K562 (cell line): ENCODE measurements at regions not wholly inside any gene's neighbourhood (a gene's known extent, or its start where the extent isn't known, plus 50 kb on each side); places are given as distances from the start of the nearest gene placed in this dataset.

Source experiments
- ATAC-seq: fragments of 200-7000 bp; cut with Tn5 transposase; 3 replicates; pipeline ENCODE4 v1.9.1; 2020; ENCODE audit warnings: moderate library complexity
- BruUV-seq: library from RNA; stranded (reverse); fragments of 400-500 nt; replicated peaks from 2 replicates; lab custom pipeline; 2021; lab: Mats Ljungman, UMichigan
- CTCF ChIA-PET: fragments of 300-600 bp; formaldehyde crosslinking; extraction: SDS; loops from one replicate; lab custom pipeline; 2021; ENCODE audit warnings: low intra/inter-chr PET ratio; lab: Yijun Ruan, JAX
- POLR2A ChIA-PET: fragments of 300-600, 350-650 bp; sonication (Branson Sonifier 250); formaldehyde crosslinking; extraction: SDS; loops from one replicate; lab custom pipeline; 2021; ENCODE audit warnings: antibody characterized with exemption, inconsistent platforms; lab: Yijun Ruan, JAX
- DNase-seq, 4 experiments: peaks; one replicate each; pipeline versions ENCODE4 v3.0.0 to v3.0.0-alpha.2; 2011 to 2018; ENCODE audit warnings: low spot score in 3 of 4, mixed read lengths in 3 of 4; ENCODE audit errors: extremely low read depth in 1 of 4
- FAIRE-seq: peaks from 2 replicates; lab custom pipeline; 2011; peaks lifted over from hg19 to GRCh38; lab: Jason Lieb, UNC
- H2AFZ ChIP-seq: 2 replicates; pipeline ENCODE4 v1.6.0; 2011; ENCODE audit warnings: low read depth, low read length, control low read depth, inconsistent platforms
- H3K27ac ChIP-seq: fragments of 200-600 bp; 3 replicates; pipeline ENCODE4 v1.8.0; 2011; ENCODE audit warnings: low read depth, mild to moderate bottlenecking, control low read depth, inconsistent platforms, low read length, moderate library complexity, mixed read lengths; ENCODE audit errors: extremely low read depth
- H3K27me3 ChIP-seq, 2 experiments: fragments of 300-600 bp in 1 of 2; 2 replicates in 1 of 2; 3 replicates in 1 of 2; pipeline versions ENCODE4 v1.6.0 to v1.8.0; 2011; ENCODE audit warnings: inconsistent platforms in 2 of 2, low read length in 2 of 2, mild to moderate bottlenecking in 1 of 2, mixed read lengths in 1 of 2, moderate library complexity in 1 of 2; ENCODE audit not compliant: control insufficient read depth in 2 of 2, insufficient read depth in 2 of 2
- H3K36me3 ChIP-seq: fragments of 300-600 bp; 3 replicates; pipeline ENCODE4 v1.8.0; 2011; ENCODE audit warnings: mild to moderate bottlenecking, low read length, inconsistent platforms; ENCODE audit not compliant: control insufficient read depth, insufficient read depth
- H3K4me1 ChIP-seq, 2 experiments: fragments of 200-600 bp in 1 of 2; replicated peaks in 1 of 2; 2 replicates in 1 of 2; 3 replicates in 1 of 2; pipeline versions ENCODE4 v1.5.1 to v1.8.0; 2011; ENCODE audit warnings: inconsistent platforms in 2 of 2, low read length in 2 of 2, mild to moderate bottlenecking in 1 of 2, mixed read lengths in 1 of 2, moderate library complexity in 1 of 2; ENCODE audit not compliant: control insufficient read depth in 2 of 2, insufficient read depth in 2 of 2
- H3K4me2 ChIP-seq: 2 replicates; pipeline ENCODE4 v1.6.1; 2011; ENCODE audit warnings: low read length, control low read depth, inconsistent platforms, mixed read lengths; ENCODE audit not compliant: insufficient read depth
- H3K4me3 ChIP-seq: fragments of 200-600 bp; sonication (generic), shearing (Covaris generic); 2 replicates; pipeline ENCODE4 v1.5.1; 2016; ENCODE audit warnings: control low read depth, inconsistent platforms
- H3K79me2 ChIP-seq: fragments of 200-600 bp; 3 replicates; pipeline ENCODE4 v1.8.0; 2011; ENCODE audit warnings: low read length, inconsistent platforms; ENCODE audit not compliant: control insufficient read depth, insufficient read depth
- H3K9ac ChIP-seq, 2 experiments: 2 replicates each; pipeline versions ENCODE4 v1.6.0 to v1.6.1; 2011; ENCODE audit warnings: low read depth in 2 of 2, low read length in 2 of 2, control low read depth in 1 of 2, inconsistent platforms in 1 of 2, mild to moderate bottlenecking in 1 of 2, mixed read lengths in 1 of 2; ENCODE audit not compliant: insufficient read depth in 1 of 2
- H3K9me1 ChIP-seq: one replicate; pipeline ENCODE4 v1.6.0; 2011; ENCODE audit warnings: inconsistent platforms, mild to moderate bottlenecking, low read length, moderate library complexity; ENCODE audit not compliant: control insufficient read depth, insufficient read depth
- H3K9me3 ChIP-seq: replicated peaks from 2 replicates; pipeline ENCODE4 v1.5.1; 2011; ENCODE audit warnings: low read depth, low read length, inconsistent platforms; ENCODE audit not compliant: control insufficient read depth, insufficient read depth
- H4K20me1 ChIP-seq: replicated peaks from 2 replicates; pipeline ENCODE4 v1.6.1; 2011; ENCODE audit warnings: low read length, inconsistent platforms, mixed read lengths; ENCODE audit not compliant: control insufficient read depth, insufficient read depth
- ARID2 ChIP-seq: fragments of 450-650 bp; IDR thresholded peaks from 2 replicates; pipeline ENCODE4 v1.6.1; 2017; ENCODE audit warnings: antibody characterized with exemption, mild to moderate bottlenecking
- BDP1 ChIP-seq: IDR thresholded peaks from 3 replicates; pipeline ENCODE4 v1.6.1; 2011; ENCODE audit not compliant: insufficient read length, insufficient read depth
- EGR1 ChIP-seq: fragments of 450-650 bp; conservative IDR thresholded peaks from 2 replicates; pipeline ENCODE4 v1.6.1; 2017; ENCODE audit warnings: mild to moderate bottlenecking
- HDAC6 ChIP-seq: IDR thresholded peaks from 2 replicates; pipeline ENCODE4 v1.6.1; 2012; ENCODE audit warnings: low read depth, mild to moderate bottlenecking, control low read depth, inconsistent platforms, low read length, moderate library complexity
- HDGF ChIP-seq: fragments of 450-650 bp; IDR thresholded peaks from 2 replicates; pipeline ENCODE4 v1.6.1; 2016
- KHSRP ChIP-seq: fragments of 450-650 bp; IDR thresholded peaks from 2 replicates; pipeline ENCODE4 v1.6.1; 2017
- MCM2 ChIP-seq: fragments of 450-650 bp; IDR thresholded peaks from 2 replicates; pipeline ENCODE4 v1.6.1; 2017; ENCODE audit warnings: low read depth, mild to moderate bottlenecking
- MEF2D ChIP-seq: conservative IDR thresholded peaks from 2 replicates; pipeline ENCODE4 v1.6.1; 2016; ENCODE audit warnings: low read depth, missing genetic modification characterization, missing compliant biosample characterization
- NBN ChIP-seq: fragments of 450-650 bp; IDR thresholded peaks from 2 replicates; pipeline ENCODE4 v1.6.1; 2016; ENCODE audit warnings: low read depth, mild to moderate bottlenecking
- POLR2G ChIP-seq: fragments of 200-400 bp; formaldehyde crosslinking; IDR thresholded peaks from 2 replicates; pipeline ENCODE4 v1.6.1; 2017; ENCODE audit warnings: low read depth, mild to moderate bottlenecking, antibody characterized with exemption, low read length, moderate library complexity
- TBP ChIP-seq: optimal IDR thresholded peaks from 2 replicates; pipeline ENCODE3; 2011; ENCODE audit warnings: low read depth, low read length, improper control_type of control experiment
- ZC3H4 ChIP-seq: sonication (generic); formaldehyde crosslinking; IDR thresholded peaks from 2 replicates; pipeline ENCODE4 v1.9.0; 2021; ENCODE audit warnings: missing genetic modification reagents, borderline replicate concordance
- ZFX ChIP-seq: sonication (generic); formaldehyde crosslinking; IDR thresholded peaks from 2 replicates; pipeline ENCODE4 v1.8.0; 2022; ENCODE audit warnings: mild to moderate bottlenecking, missing genetic modification reagents, moderate library complexity
- ZNF134 ChIP-seq: fragments of 250-450 bp; sonication (Bioruptor Pico); conservative IDR thresholded peaks from 2 replicates; pipeline ENCODE4 v1.4.0; 2020
- ZNF197 ChIP-seq: fragments of 200-800 bp; sonication (Bioruptor generic); IDR thresholded peaks from 2 replicates; pipeline ENCODE4 v1.6.1; 2016; ENCODE audit warnings: low read depth, missing genetic modification characterization, missing compliant biosample characterization
- ZNF232 ChIP-seq: sonication (generic); formaldehyde crosslinking; IDR thresholded peaks from 2 replicates; pipeline ENCODE4 v1.8.0; 2022; ENCODE audit warnings: mild to moderate bottlenecking, missing genetic modification reagents
- ZNF311 ChIP-seq: fragments of 250-450 bp; sonication (Bioruptor Pico); IDR thresholded peaks from 2 replicates; pipeline ENCODE4 v1.4.0; 2020; ENCODE audit warnings: mild to moderate bottlenecking, moderate library complexity
- WGBS: fragments of 100-300 bp; shearing (Covaris generic); methylation state at CpG from one replicate; pipeline ENCODE4 v1.1.6; 2016; ENCODE audit warnings: low coverage, mixed read lengths; ENCODE audit not compliant: insufficient coverage; ENCODE audit errors: missing lambda C conversion rate; 5-methylcytosine and 5-hydroxymethylcytosine counted together
- in situ Hi-C: fragments of 300-500 bp; cut with MboI; formaldehyde crosslinking; loops from 4 replicates; pipeline ENCODE4 v1.15.0; 2018; ENCODE audit warnings: inconsistent platforms, mixed read lengths
- intact Hi-C: fragments of 100-400 bp; cut with micrococcal nuclease; formaldehyde crosslinking; loops from 2 replicates; pipeline ENCODE4 v1.14.2; 2022
- TF ChIP-seq, protein P1 (sequence below): sonication (generic); formaldehyde crosslinking; IDR thresholded peaks from 2 replicates; pipeline ENCODE4 v1.8.0; 2022; ENCODE audit warnings: mild to moderate bottlenecking, missing genetic modification reagents, borderline replicate concordance

DNA sequence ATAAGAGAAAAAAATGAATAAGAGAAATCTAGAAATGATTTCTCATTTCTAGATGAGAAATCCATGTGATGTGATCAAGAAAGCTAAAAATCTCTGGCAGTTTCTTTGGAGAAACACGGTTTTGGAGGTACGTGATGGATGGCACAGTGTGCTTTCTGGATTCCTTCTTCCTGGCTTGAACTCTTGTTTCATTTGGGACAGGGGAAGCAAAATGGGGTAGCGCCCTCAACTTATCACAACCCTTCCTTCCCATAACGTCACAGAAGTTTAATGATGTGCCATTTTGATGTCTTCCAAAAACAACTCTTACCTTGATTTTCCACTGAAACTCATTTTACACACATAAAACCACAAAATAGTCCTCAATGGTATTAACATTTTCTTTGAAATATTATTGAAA, 1037.3 kb downstream of the ROBO2 start:
- POLR2A ChIA-PET, result no interaction called here
- Histone ChIP-seq H3K27me3 (no peaks in the 10 kb centered on the region), H3K27ac (no peak overlapping the region), H3K9me3 (no peaks in the 10 kb centered on the region), H4K20me1 (no peaks in the 10 kb centered on the region), H3K4me2 (no peak overlapping the region), H3K79me2 (no peaks in the 10 kb centered on the region), H3K9me1 (no peaks in the 10 kb centered on the region), H2AFZ (no peak overlapping the region), H3K9ac (no peak overlapping the region), H3K4me1 (no peaks in the 10 kb centered on the region), H3K36me3 (no peaks in the 10 kb centered on the region), H3K4me3 (no peak overlapping the region)
- TF ChIP-seq, protein P1, sequence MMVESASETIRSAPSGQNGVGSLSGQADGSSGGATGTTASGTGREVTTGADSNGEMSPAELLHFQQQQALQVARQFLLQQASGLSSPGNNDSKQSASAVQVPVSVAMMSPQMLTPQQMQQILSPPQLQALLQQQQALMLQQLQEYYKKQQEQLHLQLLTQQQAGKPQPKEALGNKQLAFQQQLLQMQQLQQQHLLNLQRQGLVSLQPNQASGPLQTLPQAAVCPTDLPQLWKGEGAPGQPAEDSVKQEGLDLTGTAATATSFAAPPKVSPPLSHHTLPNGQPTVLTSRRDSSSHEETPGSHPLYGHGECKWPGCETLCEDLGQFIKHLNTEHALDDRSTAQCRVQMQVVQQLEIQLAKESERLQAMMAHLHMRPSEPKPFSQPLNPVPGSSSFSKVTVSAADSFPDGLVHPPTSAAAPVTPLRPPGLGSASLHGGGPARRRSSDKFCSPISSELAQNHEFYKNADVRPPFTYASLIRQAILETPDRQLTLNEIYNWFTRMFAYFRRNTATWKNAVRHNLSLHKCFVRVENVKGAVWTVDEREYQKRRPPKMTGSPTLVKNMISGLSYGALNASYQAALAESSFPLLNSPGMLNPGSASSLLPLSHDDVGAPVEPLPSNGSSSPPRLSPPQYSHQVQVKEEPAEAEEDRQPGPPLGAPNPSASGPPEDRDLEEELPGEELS (CRISPR knock-in tag), result no peak
- TF ChIP-seq HDAC6, result no peak
- no peak for TF ChIP-seq ZNF232 (CRISPR knock-in tag)
- no peak for TF ChIP-seq ZNF197 (CRISPR knock-in tag)
- TF ChIP-seq TBP, result no peak
- no peak for TF ChIP-seq EGR1
- no peak for TF ChIP-seq ZNF134 (CRISPR knock-in tag)
- no peak for TF ChIP-seq HDGF
- TF ChIP-seq ZNF311, result no peak
- no peak for TF ChIP-seq ARID2
- no peak for TF ChIP-seq MCM2
- no peak for TF ChIP-seq KHSRP
- TF ChIP-seq POLR2G, result no peak
- TF ChIP-seq NBN, result no peak
- TF ChIP-seq BDP1, result no peak
- TF ChIP-seq MEF2D (tag), result no peak
- TF ChIP-seq ZC3H4 (CRISPR knock-in tag), result no peak
- no peak for TF ChIP-seq ZFX (CRISPR knock-in tag)
- intact Hi-C loops (no loop called here), in situ Hi-C loops (no loop called here)
- DNase-seq, result no peak
- CTCF ChIA-PET, result no interaction called here
- FAIRE-seq, result no peak
- no peak for ATAC-seq
- no TSS peak for BruUV-seq
- 0% methylated on average over 4 of the region's 4 CpGs for WGBS
